Mesenchymal stem cell (in vitro differentiated cells and primary cell): ENCODE measurements at regions not wholly inside any gene's neighbourhood (a gene's known extent, or its start where the extent isn't known, plus 50 kb on each side); places are given as distances from the start of the nearest gene placed in this dataset.
A peak's percentile ranks its signal among the peaks of the same experiment; 100 is the strongest.

ENCODE experiments used
- DNase-seq: peaks from one replicate; pipeline ENCODE4 v3.0.0-alpha.2; 2013
- H2AFZ ChIP-seq: one replicate; pipeline ENCODE4 v1.6.1; 2013; ENCODE audit warnings: low read depth, mild to moderate bottlenecking, control low read depth, inconsistent platforms, low read length, moderate library complexity
- H2AK5ac ChIP-seq: 2 replicates; pipeline ENCODE4 v1.6.1; 2013; ENCODE audit warnings: low read length, moderate library complexity, mild to moderate bottlenecking, inconsistent platforms; ENCODE audit not compliant: severe bottlenecking
- H2BK120ac ChIP-seq: one replicate; pipeline ENCODE4 v1.6.1; 2013; ENCODE audit warnings: low read depth, mild to moderate bottlenecking, inconsistent platforms, low read length, moderate library complexity
- H2BK12ac ChIP-seq, 2 experiments: one replicate each; pipeline ENCODE4 v1.6.1; 2013; ENCODE audit warnings: inconsistent platforms in 2 of 2, low read length in 2 of 2, mild to moderate bottlenecking in 2 of 2, moderate library complexity in 2 of 2, control low read depth in 1 of 2
- H2BK15ac ChIP-seq: one replicate; pipeline ENCODE4 v1.6.1; 2013; ENCODE audit warnings: mild to moderate bottlenecking, low read depth, inconsistent platforms; ENCODE audit not compliant: poor library complexity, severe bottlenecking
- H2BK5ac ChIP-seq: 2 replicates; pipeline ENCODE4 v1.6.1; 2013; ENCODE audit warnings: low read depth, mild to moderate bottlenecking, low read length, control low read depth, inconsistent platforms; ENCODE audit not compliant: poor library complexity, severe bottlenecking
- H3K14ac ChIP-seq, 2 experiments: one replicate each; pipeline ENCODE4 v1.6.1; 2013; ENCODE audit warnings: inconsistent platforms in 2 of 2, low read length in 2 of 2, control low read depth in 1 of 2, mild to moderate bottlenecking in 1 of 2, moderate library complexity in 1 of 2
- H3K18ac ChIP-seq, 2 experiments: one replicate each; pipeline ENCODE4 v1.6.1; 2013; ENCODE audit warnings: inconsistent platforms in 2 of 2, low read length in 2 of 2, control low read depth in 1 of 2, low read depth in 1 of 2, mild to moderate bottlenecking in 1 of 2
- H3K23ac ChIP-seq, 2 experiments: one replicate each; pipeline ENCODE4 v1.6.1; 2013; ENCODE audit warnings: inconsistent platforms in 2 of 2, low read length in 2 of 2, mild to moderate bottlenecking in 2 of 2, moderate library complexity in 2 of 2, control low read depth in 1 of 2
- H3K27ac ChIP-seq: 2 replicates; pipeline ENCODE4 v1.5.1; 2013; ENCODE audit warnings: mild to moderate bottlenecking, moderate library complexity, low read length, control low read depth, inconsistent platforms; ENCODE audit not compliant: poor library complexity, severe bottlenecking
- H3K27me3 ChIP-seq, 2 experiments: 2 replicates each; pipeline versions ENCODE4 v1.6.1 to v1.7.0; 2013; ENCODE audit warnings: low read length in 2 of 2, mild to moderate bottlenecking in 2 of 2, moderate library complexity in 2 of 2, control low read depth in 1 of 2, inconsistent platforms in 1 of 2; ENCODE audit not compliant: control insufficient read depth in 1 of 2, insufficient read depth in 1 of 2
- H3K36me3 ChIP-seq, 2 experiments: 2 replicates each; pipeline versions ENCODE4 v1.6.1 to v1.7.0; 2013; ENCODE audit warnings: low read length in 2 of 2, control low read depth in 1 of 2, inconsistent platforms in 1 of 2, low read depth in 1 of 2, mild to moderate bottlenecking in 1 of 2; ENCODE audit not compliant: insufficient read depth in 2 of 2, control insufficient read depth in 1 of 2
- H3K4ac ChIP-seq, 2 experiments: one replicate each; pipeline ENCODE4 v1.6.1; 2013; ENCODE audit warnings: inconsistent platforms in 2 of 2, low read length in 2 of 2, mild to moderate bottlenecking in 2 of 2, moderate library complexity in 2 of 2, control low read depth in 1 of 2, low read depth in 1 of 2
- H3K4me1 ChIP-seq: 2 replicates; pipeline ENCODE4 v1.6.1; 2013; ENCODE audit warnings: low read depth, low read length, control low read depth; ENCODE audit not compliant: control insufficient read depth, insufficient read depth
- H3K4me2 ChIP-seq: 2 replicates; pipeline ENCODE4 v1.6.1; 2013; ENCODE audit warnings: low read length, mild to moderate bottlenecking, inconsistent platforms; ENCODE audit not compliant: poor library complexity, severe bottlenecking
- H3K4me3 ChIP-seq, 2 experiments: 2 replicates each; pipeline versions ENCODE4 v1.5.1 to v1.7.0; 2013; ENCODE audit warnings: low read length in 2 of 2, mild to moderate bottlenecking in 2 of 2, control low read depth in 1 of 2, low read depth in 1 of 2; ENCODE audit not compliant: insufficient read depth in 1 of 2
- H3K79me1 ChIP-seq: replicated peaks from 2 replicates; pipeline ENCODE4 v1.6.1; 2013; ENCODE audit warnings: mild to moderate bottlenecking, control low read depth, low read length, inconsistent platforms; ENCODE audit not compliant: poor library complexity, severe bottlenecking
- H3K9ac ChIP-seq: 2 replicates; pipeline ENCODE4 v1.7.0; 2013; ENCODE audit warnings: mild to moderate bottlenecking, low read length, moderate library complexity
- H3K9me3 ChIP-seq: 2 replicates; pipeline ENCODE4 v1.7.0; 2013; ENCODE audit warnings: mild to moderate bottlenecking, low read length; ENCODE audit not compliant: control insufficient read depth
- H4K8ac ChIP-seq: one replicate; pipeline ENCODE4 v1.6.1; 2013; ENCODE audit warnings: inconsistent platforms, mild to moderate bottlenecking, low read length, moderate library complexity
- H4K91ac ChIP-seq: one replicate; pipeline ENCODE4 v1.6.1; 2013; ENCODE audit warnings: mild to moderate bottlenecking, low read length, inconsistent platforms
- WGBS: methylation state at CpG from one replicate; pipeline ENCODE4 v1.1.7; 2013; ENCODE audit warnings: mixed read lengths; 5-methylcytosine and 5-hydroxymethylcytosine counted together

DNA sequence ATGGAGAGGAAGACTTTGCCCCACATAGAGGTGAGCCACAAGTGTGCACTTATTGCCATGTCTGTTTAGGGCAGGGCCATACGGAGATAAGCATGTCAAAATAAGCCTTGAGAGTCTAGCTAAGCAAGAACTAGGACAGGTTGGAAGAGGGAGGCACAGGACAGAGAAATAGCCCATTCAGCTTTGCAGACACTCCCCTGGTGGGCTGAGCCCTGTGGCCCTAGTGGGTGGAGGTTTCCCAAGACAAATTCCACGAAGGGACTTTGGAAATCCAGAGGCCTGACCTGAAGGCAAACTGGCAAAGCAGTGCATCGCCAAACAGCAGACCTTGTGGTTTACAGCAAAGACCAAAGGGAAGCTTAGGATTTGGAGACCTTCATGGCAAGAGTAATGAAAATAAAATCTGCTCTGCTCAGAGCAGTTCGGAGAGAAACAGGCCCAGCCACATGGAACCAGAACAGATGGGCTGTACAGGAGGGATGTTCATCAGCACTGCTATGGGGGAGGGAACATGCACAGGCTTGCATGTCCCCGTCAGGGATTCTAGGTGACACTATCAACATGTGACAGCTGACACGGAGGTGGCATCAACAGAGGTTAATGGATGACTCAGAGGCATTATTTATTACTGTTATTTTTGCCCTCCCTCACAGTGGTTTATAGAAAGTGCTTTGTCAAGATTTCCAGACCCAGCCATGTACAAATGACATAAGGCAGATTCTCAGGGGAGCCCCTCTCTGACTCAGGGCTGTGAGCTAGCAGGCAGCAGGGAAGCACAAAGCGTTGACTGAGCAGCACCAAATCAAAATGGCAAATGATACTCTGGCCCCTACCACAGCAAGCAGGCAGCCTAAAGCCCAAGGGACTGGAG is 90.1 kb upstream of the IRF2BP2 start:
- peak overlapping the region; percentile 49 for H2AK5ac ChIP-seq
- H3K23ac ChIP-seq = peak overlapping the region in 1 of 2 experiments; percentile 63
- peak overlapping the region; percentile 9 to 88 for H3K18ac ChIP-seq
- H2AFZ ChIP-seq = no peak overlapping the region
- no peak overlapping the region for H3K4me2 ChIP-seq
- H4K8ac ChIP-seq = peak overlapping the region; percentile 52
- peak overlapping the region; percentile 59 for H2BK120ac ChIP-seq
- no peaks in the 10 kb centered on the region for H3K36me3 ChIP-seq
- peak; percentile 95 for DNase-seq
- no peaks in the 10 kb centered on the region for H3K9me3 ChIP-seq
- H3K27me3 ChIP-seq = no peaks in the 10 kb centered on the region
- H3K4me1 ChIP-seq = peaks cover 10% of the 10 kb centered on the region
- peak overlapping the region; percentile 76 to 98 for H2BK12ac ChIP-seq
- H3K27ac ChIP-seq = peak overlapping the region; percentile 18
- H4K91ac ChIP-seq = peak overlapping the region; percentile 28
- H3K9ac ChIP-seq = peak overlapping the region; percentile 50
- peak overlapping the region in 1 of 2 experiments; percentile 6 for H3K4me3 ChIP-seq
- no peaks in the 10 kb centered on the region for H3K79me1 ChIP-seq
- peak overlapping the region in 1 of 2 experiments; percentile 29 for H3K4ac ChIP-seq
- H2BK5ac ChIP-seq = no peak overlapping the region
- peak overlapping the region; percentile 87 for H2BK15ac ChIP-seq
- WGBS = 25% methylated on average over 7 of the region's 7 CpGs
- H3K14ac ChIP-seq = no peak overlapping the region

DNA sequence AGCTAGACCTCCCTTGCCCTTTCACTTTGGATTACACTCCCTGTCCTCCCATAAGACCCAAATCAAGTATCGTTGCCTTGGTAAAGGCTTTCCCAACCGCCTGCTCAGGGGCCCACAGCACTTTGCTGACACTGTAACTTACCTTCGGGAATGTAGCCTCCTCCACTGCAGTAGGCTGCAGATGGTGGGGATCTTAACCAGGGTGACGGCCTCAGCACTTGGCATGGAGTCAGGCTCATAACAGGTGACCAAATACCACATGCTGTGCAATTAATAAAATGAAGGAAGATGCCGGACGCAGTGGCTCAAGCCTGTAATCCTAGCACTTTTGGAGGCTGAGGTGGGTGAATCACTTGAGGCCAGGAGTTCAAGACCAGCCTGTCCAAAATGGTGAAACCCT is 88.7 kb upstream of the IRF2BP2 start:
- Histone ChIP-seq H3K27me3 (no peaks in the 10 kb centered on the region), H3K23ac (no peak overlapping the region), H3K9ac (no peak overlapping the region), H3K14ac (peak overlapping the region in 1 of 2 experiments; percentile 5), H2BK120ac (no peak overlapping the region), H3K36me3 (no peaks in the 10 kb centered on the region), H3K4ac (no peak overlapping the region), H2AK5ac (no peak overlapping the region), H4K91ac (peak overlapping the region; percentile 53), H3K27ac (no peak overlapping the region), H3K4me1 (peaks cover 10% of the 10 kb centered on the region), H2AFZ (no peak overlapping the region), H3K79me1 (no peaks in the 10 kb centered on the region), H3K18ac (peak overlapping the region; percentile 11 to 66), H2BK5ac (no peak overlapping the region), H3K4me2 (no peak overlapping the region), H4K8ac (no peak overlapping the region), H3K4me3 (no peak overlapping the region), H2BK15ac (no peak overlapping the region), H3K9me3 (no peaks in the 10 kb centered on the region), H2BK12ac (peak overlapping the region in 1 of 2 experiments; percentile 8)
- 96% methylated on average over 6 of the region's 6 CpGs for WGBS
- no peak for DNase-seq

DNA sequence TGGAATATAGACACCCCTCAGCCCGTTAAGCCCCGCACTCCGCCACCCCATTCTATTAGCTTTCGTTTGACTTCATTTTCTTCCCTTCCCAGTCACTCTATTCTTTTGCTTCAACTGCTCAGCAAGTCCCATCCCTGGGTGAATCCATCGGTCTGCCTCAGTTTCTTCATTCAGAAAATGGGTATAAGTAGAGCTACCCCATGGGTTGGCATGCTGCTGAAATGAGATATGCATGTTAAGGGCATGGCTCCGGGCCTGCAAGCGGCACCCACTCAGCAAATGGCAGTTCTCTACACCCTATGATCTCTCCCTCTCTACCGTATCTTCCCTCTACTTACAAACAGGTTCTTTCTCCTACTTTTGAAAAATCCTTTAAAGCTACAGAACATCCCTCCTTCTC is 87.8 kb upstream of the IRF2BP2 start:
- Histone ChIP-seq H3K4me1 (peaks cover 10% of the 10 kb centered on the region), H3K23ac (no peak overlapping the region), H2AFZ (no peak overlapping the region), H3K36me3 (no peaks in the 10 kb centered on the region), H4K91ac (no peak overlapping the region), H4K8ac (no peak overlapping the region), H3K14ac (no peak overlapping the region), H3K9ac (no peak overlapping the region), H3K4me3 (no peak overlapping the region), H3K27me3 (no peaks in the 10 kb centered on the region), H2BK12ac (no peak overlapping the region), H2BK120ac (no peak overlapping the region), H3K4ac (no peak overlapping the region), H3K18ac (no peak overlapping the region), H2BK15ac (no peak overlapping the region), H3K79me1 (no peaks in the 10 kb centered on the region), H3K9me3 (no peaks in the 10 kb centered on the region), H2AK5ac (no peak overlapping the region), H3K4me2 (no peak overlapping the region), H2BK5ac (no peak overlapping the region), H3K27ac (no peak overlapping the region)
- no peak for DNase-seq
- WGBS = 93% methylated on average over 7 of the region's 8 CpGs

DNA sequence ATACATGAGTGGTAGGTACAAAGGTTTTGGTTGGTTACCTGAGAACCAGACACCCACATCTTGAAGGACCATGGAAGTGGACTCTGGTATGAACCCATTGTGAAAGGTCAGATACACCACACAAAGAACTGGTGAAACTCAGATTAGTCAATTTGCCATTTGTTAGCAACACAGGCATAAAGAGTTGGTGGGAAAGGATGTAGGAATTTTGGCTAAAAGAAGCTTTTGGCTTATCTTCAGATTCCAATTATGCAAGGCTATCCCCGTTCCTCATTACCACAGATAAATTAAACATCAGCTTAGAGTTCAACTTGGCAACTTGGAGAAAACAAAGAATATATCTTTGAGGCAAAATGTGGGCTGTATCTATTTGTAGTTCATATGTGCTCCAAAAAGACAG is 87.0 kb upstream of the IRF2BP2 start:
- Histone ChIP-seq H3K4ac (no peak overlapping the region), H3K18ac (no peak overlapping the region), H3K79me1 (no peaks in the 10 kb centered on the region), H2BK15ac (no peak overlapping the region), H3K27me3 (no peaks in the 10 kb centered on the region), H2BK120ac (no peak overlapping the region), H3K4me1 (peaks cover 10% of the 10 kb centered on the region), H4K8ac (no peak overlapping the region), H2AK5ac (no peak overlapping the region), H3K36me3 (no peaks in the 10 kb centered on the region), H4K91ac (no peak overlapping the region), H3K9ac (no peak overlapping the region), H2AFZ (no peak overlapping the region), H3K27ac (no peak overlapping the region), H3K9me3 (no peaks in the 10 kb centered on the region), H3K4me3 (no peak overlapping the region), H2BK5ac (no peak overlapping the region), H3K4me2 (no peak overlapping the region), H2BK12ac (no peak overlapping the region), H3K23ac (no peak overlapping the region), H3K14ac (no peak overlapping the region)
- no peak for DNase-seq
- WGBS = no CpG with 5 or more reads among the region's 1 CpG
